ENCODE measurements at regions not wholly inside any gene's neighbourhood (a gene's known extent, or its start where the extent isn't known, plus 50 kb on each side); places are given as distances from the start of the nearest gene placed in this dataset.

DNA sequence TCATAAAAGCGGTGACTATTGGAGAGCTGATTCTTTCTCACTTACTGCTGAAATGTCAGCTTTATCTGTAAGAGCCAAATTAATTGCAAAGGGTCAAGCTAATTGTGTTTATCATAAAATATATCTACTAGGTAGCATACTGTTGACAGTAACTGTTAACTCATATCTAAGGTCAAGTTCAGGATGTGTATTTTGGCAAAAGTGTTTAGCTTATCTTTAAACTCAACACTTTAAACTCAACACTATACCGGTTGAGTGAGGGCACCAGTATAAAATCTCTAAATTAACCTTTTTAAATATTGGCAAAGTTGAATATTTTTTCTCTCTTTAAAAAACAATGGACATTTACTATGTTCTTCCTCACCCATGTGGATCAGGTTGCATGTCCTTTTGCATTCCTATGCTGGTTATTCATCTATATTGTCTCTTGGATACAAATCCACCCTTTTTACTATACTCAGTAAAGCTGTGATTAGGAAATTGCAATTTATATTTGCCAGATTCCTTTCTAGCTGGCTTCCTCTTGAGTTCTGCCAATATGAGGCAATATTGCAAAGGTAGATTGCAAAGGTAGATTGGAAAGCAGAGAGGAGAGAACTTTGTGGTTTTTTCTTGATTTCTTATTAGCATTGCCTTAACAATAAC lies 344.6 kb upstream of the DCBLD2 start:
- no peaks in the 10 kb centered on the region for H3K9me3 ChIP-seq (replicated peaks in 1 of 11)
- no peak overlapping the region for H3K27ac ChIP-seq
- no peaks in the 10 kb centered on the region for H3K27me3 ChIP-seq
- H3K4me1 ChIP-seq: no peaks in the 10 kb centered on the region
- H4K20me1 ChIP-seq: no peaks in the 10 kb centered on the region
- no peaks in the 10 kb centered on the region for H3K36me3 ChIP-seq
- H3K4me2 ChIP-seq: no peak overlapping the region
- H3K9ac ChIP-seq: no peak overlapping the region
- H3K4me3 ChIP-seq: no peak overlapping the region
- no peak for TF ChIP-seq Cebpa-rat (IDR thresholded peaks at IDR 0.05)

DNA sequence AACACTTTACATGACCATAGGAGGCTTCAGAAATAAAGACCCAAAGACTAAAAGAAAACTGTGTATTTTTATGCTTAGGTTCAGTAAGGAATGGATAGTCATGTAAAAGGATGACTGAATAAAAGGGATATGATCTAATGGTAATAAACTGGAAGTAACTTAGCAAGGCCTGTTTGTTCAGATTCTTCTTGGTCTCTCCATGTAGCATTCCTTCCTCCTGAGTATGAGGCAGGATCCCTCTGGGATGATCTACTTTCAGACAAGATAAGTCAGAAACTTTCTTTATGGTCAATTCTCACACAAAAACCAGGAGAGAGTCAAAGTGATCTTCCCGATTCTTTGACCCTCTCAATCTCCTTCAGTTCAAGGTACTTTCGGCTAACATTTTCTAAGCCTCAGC lies 340.8 kb upstream of the DCBLD2 start:
- no peaks in the 10 kb centered on the region for H3K9me3 ChIP-seq (replicated peaks in 1 of 11)
- H3K36me3 ChIP-seq: no peaks in the 10 kb centered on the region
- no peak for TF ChIP-seq Cebpa-rat (IDR thresholded peaks at IDR 0.05)
- H3K27me3 ChIP-seq: no peaks in the 10 kb centered on the region
- H3K4me1 ChIP-seq: no peaks in the 10 kb centered on the region
- H3K9ac ChIP-seq: no peak overlapping the region
- H4K20me1 ChIP-seq: no peaks in the 10 kb centered on the region
- no peak overlapping the region for H3K4me2 ChIP-seq
- H3K27ac ChIP-seq: no peak overlapping the region
- no peak overlapping the region for H3K4me3 ChIP-seq

DNA sequence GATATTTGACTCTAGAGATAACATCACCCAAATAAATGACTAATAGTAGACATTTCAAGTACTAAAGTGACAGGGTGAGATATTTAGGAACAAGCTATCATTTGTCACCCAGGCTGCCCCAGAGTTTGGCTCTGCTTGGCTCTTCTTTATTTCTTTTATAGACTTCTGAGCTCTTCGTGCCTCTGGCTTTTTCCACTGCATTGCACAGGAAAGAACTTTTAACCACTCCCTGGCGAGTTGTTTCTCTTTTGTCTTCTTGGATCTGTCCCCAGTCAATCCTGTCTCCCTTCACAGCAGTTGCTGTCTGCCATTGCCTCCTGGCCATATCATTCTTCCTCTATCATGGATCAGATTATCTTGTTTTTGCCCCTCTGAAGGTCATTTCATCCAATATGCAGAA lies 339.2 kb upstream of the DCBLD2 start:
- Histone ChIP-seq H3K4me3 (no peak overlapping the region), H3K4me1 (no peaks in the 10 kb centered on the region), H4K20me1 (no peaks in the 10 kb centered on the region), H3K9ac (no peak overlapping the region), H3K27me3 (no peaks in the 10 kb centered on the region), H3K27ac (no peak overlapping the region), H3K36me3 (no peaks in the 10 kb centered on the region), H3K4me2 (no peak overlapping the region), H3K9me3 (replicated peaks in 1 of 11) (no peaks in the 10 kb centered on the region)
- TF ChIP-seq Cebpa-rat (IDR thresholded peaks at IDR 0.05): no peak

DNA sequence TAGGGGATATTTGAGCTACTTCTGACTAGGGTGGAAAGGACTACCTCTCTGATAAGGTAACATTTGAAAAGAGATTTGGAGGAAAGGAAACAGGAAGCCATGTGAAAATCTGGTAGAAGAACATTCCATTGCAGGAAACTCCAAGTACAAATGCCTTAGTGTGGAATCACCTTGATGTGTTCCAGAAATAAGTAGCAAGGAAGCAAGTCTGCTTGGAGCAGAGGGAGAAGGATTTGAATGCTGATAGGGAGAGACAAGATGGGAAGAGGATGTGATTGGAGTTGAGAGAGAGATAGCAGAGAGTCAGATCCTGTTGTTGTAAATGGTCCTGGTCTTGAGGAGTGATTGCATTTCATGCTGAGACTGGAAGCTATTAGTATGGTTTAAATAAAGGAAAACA lies 335.1 kb upstream of the DCBLD2 start:
- no peak overlapping the region for H3K9ac ChIP-seq
- no peaks in the 10 kb centered on the region for H4K20me1 ChIP-seq
- no peak for TF ChIP-seq Cebpa-rat (IDR thresholded peaks at IDR 0.05)
- H3K4me1 ChIP-seq: no peaks in the 10 kb centered on the region
- H3K9me3 ChIP-seq (replicated peaks in 1 of 11): no peaks in the 10 kb centered on the region
- no peak overlapping the region for H3K27ac ChIP-seq
- H3K4me3 ChIP-seq: no peak overlapping the region
- no peak overlapping the region for H3K4me2 ChIP-seq
- no peaks in the 10 kb centered on the region for H3K36me3 ChIP-seq
- no peaks in the 10 kb centered on the region for H3K27me3 ChIP-seq

DNA sequence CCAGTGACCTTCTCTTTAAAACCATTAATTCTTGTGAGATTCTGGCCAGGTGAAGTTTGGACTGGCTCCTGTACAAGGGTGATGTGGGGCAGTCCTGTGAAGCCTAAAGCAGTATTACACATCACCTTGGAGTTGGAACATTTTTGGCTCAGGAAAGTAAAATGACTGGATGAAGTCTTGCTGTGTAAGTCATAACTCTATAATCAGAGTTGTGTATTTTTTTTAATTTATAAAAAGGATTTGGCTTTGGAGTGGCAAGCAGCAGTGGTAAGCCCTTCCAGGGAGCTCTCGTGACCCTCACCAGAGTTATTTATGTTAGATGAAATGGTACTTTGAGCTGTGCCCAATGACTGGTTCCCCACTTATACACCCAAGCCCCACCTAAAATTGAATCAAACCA lies 331.2 kb upstream of the DCBLD2 start:
- H3K4me2 ChIP-seq: no peak overlapping the region
- no peak for TF ChIP-seq Cebpa-rat (IDR thresholded peaks at IDR 0.05)
- no peak overlapping the region for H3K9ac ChIP-seq
- H3K4me1 ChIP-seq: no peaks in the 10 kb centered on the region
- no peaks in the 10 kb centered on the region for H3K27me3 ChIP-seq
- H3K36me3 ChIP-seq: no peaks in the 10 kb centered on the region
- no peaks in the 10 kb centered on the region for H4K20me1 ChIP-seq
- H3K27ac ChIP-seq: no peak overlapping the region
- H3K4me3 ChIP-seq: no peak overlapping the region
- no peaks in the 10 kb centered on the region for H3K9me3 ChIP-seq (replicated peaks in 1 of 11)

DNA sequence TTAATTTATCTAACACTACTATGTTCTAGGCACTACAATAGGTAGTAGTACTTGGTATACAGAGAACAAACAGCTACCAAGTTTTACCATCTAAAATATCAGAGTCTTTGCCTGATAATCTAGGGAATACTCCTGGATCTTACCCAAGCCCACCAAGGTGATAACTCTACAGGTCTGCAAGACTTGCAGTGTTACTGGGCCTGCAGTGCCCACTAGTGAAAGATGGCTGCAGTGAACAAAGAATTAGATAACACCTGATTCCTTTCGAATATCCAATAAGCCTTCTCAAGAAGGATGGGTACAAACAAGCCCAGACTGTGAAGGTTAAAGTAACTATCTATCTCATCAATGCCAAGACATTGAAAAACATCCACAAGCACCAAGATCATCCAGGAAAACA lies 317.0 kb upstream of the DCBLD2 start:
- no peak for TF ChIP-seq Cebpa-rat (IDR thresholded peaks at IDR 0.05)
- Histone ChIP-seq H3K9me3 (replicated peaks in 1 of 11) (peaks cover 0 to 12% (median 7%) of the 10 kb centered on the region in 11 experiments; a peak in 9 of 22 replicates), H3K4me1 (no peaks in the 10 kb centered on the region), H4K20me1 (no peaks in the 10 kb centered on the region), H3K4me2 (no peak overlapping the region), H3K27ac (no peak overlapping the region), H3K36me3 (no peaks in the 10 kb centered on the region), H3K4me3 (no peak overlapping the region), H3K9ac (no peak overlapping the region), H3K27me3 (no peaks in the 10 kb centered on the region)

DNA sequence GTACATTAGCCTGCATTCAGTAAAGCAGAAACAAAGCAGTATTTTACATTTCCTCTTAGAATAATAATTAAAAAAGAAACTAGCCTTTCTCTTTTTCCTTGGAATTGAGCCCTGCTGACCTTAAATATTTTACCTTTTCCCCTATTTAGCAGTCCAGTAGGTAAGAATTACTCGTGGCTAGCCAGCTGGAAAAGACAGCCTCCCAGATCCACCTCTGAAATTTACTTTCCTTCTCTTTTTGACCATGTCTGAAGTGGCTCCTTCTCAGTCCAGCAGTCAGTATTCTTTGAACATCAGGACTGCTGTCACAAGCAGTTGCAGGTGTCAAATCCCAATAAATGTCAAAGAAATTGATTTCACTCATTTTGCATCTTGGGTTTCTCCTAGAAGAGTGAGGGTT lies 311.5 kb upstream of the DCBLD2 start:
- H3K36me3 ChIP-seq: no peaks in the 10 kb centered on the region
- no peak for TF ChIP-seq Cebpa-rat (IDR thresholded peaks at IDR 0.05)
- H3K27ac ChIP-seq: no peak overlapping the region

DNA sequence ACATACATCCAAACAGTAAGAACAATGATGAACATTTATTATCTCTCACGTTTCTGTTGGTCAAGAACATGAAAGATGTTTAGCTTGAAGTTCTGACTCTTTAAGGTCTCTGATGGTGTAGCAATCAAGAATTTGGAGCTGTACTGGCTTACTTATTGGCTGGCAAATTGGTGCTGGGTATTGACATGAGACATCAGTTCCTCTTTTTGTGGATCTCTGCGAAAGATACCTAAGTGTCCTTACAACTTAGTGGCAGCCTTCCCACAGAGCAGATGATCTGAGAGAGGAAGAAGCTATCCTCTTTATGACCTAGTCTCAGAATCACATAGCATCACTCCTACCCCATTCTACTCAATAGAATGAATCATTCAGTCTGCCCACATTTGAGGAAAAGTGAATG lies 309.8 kb upstream of the DCBLD2 start:
- Histone ChIP-seq H3K4me3 (no peak overlapping the region), H3K36me3 (no peaks in the 10 kb centered on the region), H3K9me3 (replicated peaks in 1 of 11) (no peaks in the 10 kb centered on the region), H3K27me3 (no peaks in the 10 kb centered on the region), H3K4me2 (no peak overlapping the region), H3K9ac (no peak overlapping the region), H3K27ac (no peak overlapping the region), H4K20me1 (no peaks in the 10 kb centered on the region), H3K4me1 (no peaks in the 10 kb centered on the region)
- no peak for TF ChIP-seq Cebpa-rat (IDR thresholded peaks at IDR 0.05)

More for the DNA sequence above, 311.5 kb upstream of the DCBLD2 start:
- Histone ChIP-seq H3K27me3 (no peaks in the 10 kb centered on the region), H3K4me3 (no peak overlapping the region), H3K9ac (no peak overlapping the region), H3K4me2 (no peak overlapping the region), H3K4me1 (no peaks in the 10 kb centered on the region), H3K9me3 (replicated peaks in 1 of 11) (no peaks in the 10 kb centered on the region), H4K20me1 (no peaks in the 10 kb centered on the region)

DNA sequence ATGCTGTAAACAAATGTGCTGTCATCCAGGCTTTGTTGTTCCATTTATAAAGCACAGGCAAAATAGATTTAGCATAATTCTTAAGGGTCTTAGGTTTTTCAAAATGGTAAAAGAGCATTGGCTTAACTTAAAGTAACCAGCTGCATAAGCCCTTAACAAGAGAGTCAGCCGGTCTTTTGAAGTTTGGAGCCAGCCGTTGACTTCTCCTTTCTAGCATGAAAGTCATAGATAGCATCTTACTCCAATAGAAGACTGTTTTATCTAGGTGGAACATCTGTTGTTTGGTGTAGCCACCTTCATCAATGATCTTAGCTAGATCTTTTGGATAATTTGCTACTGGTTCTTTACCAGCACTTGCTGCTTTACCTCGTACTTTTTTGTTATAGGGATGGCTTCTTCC lies 297.5 kb upstream of the DCBLD2 start:
- H3K27ac ChIP-seq: no peak overlapping the region
- no peaks in the 10 kb centered on the region for H3K36me3 ChIP-seq
- H4K20me1 ChIP-seq: no peaks in the 10 kb centered on the region
- no peak overlapping the region for H3K4me2 ChIP-seq
- no peak for TF ChIP-seq Cebpa-rat (IDR thresholded peaks at IDR 0.05)
- H3K4me1 ChIP-seq: no peaks in the 10 kb centered on the region
- H3K27me3 ChIP-seq: no peaks in the 10 kb centered on the region
- H3K4me3 ChIP-seq: no peak overlapping the region
- no peak overlapping the region for H3K9ac ChIP-seq
- no peaks in the 10 kb centered on the region for H3K9me3 ChIP-seq (replicated peaks in 1 of 11)

DNA sequence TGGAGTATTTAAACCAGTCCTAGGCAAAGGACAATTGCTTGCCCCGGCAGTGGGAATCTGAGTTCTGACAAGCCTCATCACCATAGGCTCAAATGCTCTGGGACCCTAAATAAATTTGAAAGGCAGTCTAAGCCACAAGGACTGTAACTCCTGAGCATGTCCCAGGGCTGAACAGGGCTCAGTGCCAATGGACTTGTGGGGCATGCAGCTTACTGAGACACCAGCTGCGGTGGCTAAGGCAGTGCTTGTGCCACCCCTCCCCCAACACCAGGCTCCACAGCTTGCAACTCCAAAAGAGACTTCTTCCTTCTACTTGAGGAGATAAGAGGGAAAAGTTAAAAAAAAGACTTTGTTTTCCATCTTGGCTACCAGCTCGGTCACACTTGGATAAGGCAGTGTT lies 289.7 kb upstream of the DCBLD2 start:
- Histone ChIP-seq H3K4me3 (no peak overlapping the region), H4K20me1 (no peaks in the 10 kb centered on the region), H3K27ac (no peak overlapping the region), H3K4me2 (no peak overlapping the region), H3K9me3 (replicated peaks in 1 of 11) (no peaks in the 10 kb centered on the region), H3K4me1 (no peaks in the 10 kb centered on the region), H3K27me3 (no peaks in the 10 kb centered on the region), H3K36me3 (no peaks in the 10 kb centered on the region), H3K9ac (no peak overlapping the region)
- TF ChIP-seq Cebpa-rat (IDR thresholded peaks at IDR 0.05): no peak
